Osteoblast (primary cell): ENCODE measurements at regions not wholly inside any gene's neighbourhood (a gene's known extent, or its start where the extent isn't known, plus 50 kb on each side); places are given as distances from the start of the nearest gene placed in this dataset.
"Not testable (repeated sequence)": the region's sequence is repeated elsewhere in the genome, so short reads cannot be mapped to it uniquely, and the experiment has no call there.

ENCODE experiments used
- DNase-seq: peaks from one replicate; pipeline ENCODE4 v3.0.0; 2011; ENCODE audit warnings: low spot score, mixed read lengths; ENCODE audit not compliant: insufficient read length; ENCODE audit errors: missing footprints
- H2AFZ ChIP-seq: 2 replicates; pipeline ENCODE4 v1.6.0; 2011; ENCODE audit warnings: mild to moderate bottlenecking, low read length
- H3K27ac ChIP-seq: 2 replicates; pipeline ENCODE4 v1.5.1; 2011; ENCODE audit warnings: mild to moderate bottlenecking, low read depth, low read length, moderate library complexity
- H3K27me3 ChIP-seq: 2 replicates; pipeline ENCODE4 v1.6.0; 2012; ENCODE audit warnings: mild to moderate bottlenecking, control low read depth, inconsistent platforms, low read length, moderate library complexity; ENCODE audit not compliant: insufficient read depth
- H3K36me3 ChIP-seq: 2 replicates; pipeline ENCODE4 v1.5.1; 2011; ENCODE audit warnings: mild to moderate bottlenecking, low read length, control low read depth, moderate library complexity; ENCODE audit not compliant: insufficient read depth
- H3K4me1 ChIP-seq: 2 replicates; pipeline ENCODE4 v1.5.1; 2011; ENCODE audit warnings: mild to moderate bottlenecking, low read length, control low read depth, moderate library complexity; ENCODE audit not compliant: insufficient read depth
- H3K4me2 ChIP-seq: 2 replicates; pipeline ENCODE4 v1.6.0; 2011; ENCODE audit warnings: mild to moderate bottlenecking, low read length; ENCODE audit not compliant: insufficient read depth
- H3K4me3 ChIP-seq: fragments of 200-600 bp; sonication (generic); 3 replicates; pipeline ENCODE4 v1.5.1; 2012; ENCODE audit warnings: mild to moderate bottlenecking, low read length, inconsistent platforms; ENCODE audit not compliant: insufficient read depth
- H3K79me2 ChIP-seq: 2 replicates; pipeline ENCODE4 v1.6.0; 2012; ENCODE audit warnings: mild to moderate bottlenecking, low read length, control low read depth, inconsistent platforms; ENCODE audit not compliant: insufficient read depth
- H3K9me3 ChIP-seq: 2 replicates; pipeline ENCODE4 v1.5.1; 2011; ENCODE audit warnings: low read depth, low read length, control low read depth
- H4K20me1 ChIP-seq: 2 replicates; pipeline ENCODE4 v1.6.0; 2012; ENCODE audit warnings: mild to moderate bottlenecking, low read length, control low read depth; ENCODE audit not compliant: insufficient read depth
- CTCF ChIP-seq: IDR thresholded peaks from 2 replicates; pipeline ENCODE4 v1.5.1; 2011; ENCODE audit warnings: mild to moderate bottlenecking, low read depth, low read length, moderate library complexity; ENCODE audit errors: extremely low read depth

GRCh38 chr16:29148867-29149272, 164.0 kb downstream of the LAT start:
- Histone ChIP-seq H2AFZ (no peak overlapping the region), H3K79me2 (no peaks in the 10 kb centered on the region), H3K27me3 (no peaks in the 10 kb centered on the region), H3K4me1 (no peaks in the 10 kb centered on the region), H3K4me3 (no peak overlapping the region), H3K4me2 (no peak overlapping the region), H3K27ac (no peak overlapping the region), H4K20me1 (no peaks in the 10 kb centered on the region), H3K36me3 (no peaks in the 10 kb centered on the region), H3K9me3 (no peaks in the 10 kb centered on the region)
- TF ChIP-seq CTCF, result no peak
- no peak for DNase-seq

DNA sequence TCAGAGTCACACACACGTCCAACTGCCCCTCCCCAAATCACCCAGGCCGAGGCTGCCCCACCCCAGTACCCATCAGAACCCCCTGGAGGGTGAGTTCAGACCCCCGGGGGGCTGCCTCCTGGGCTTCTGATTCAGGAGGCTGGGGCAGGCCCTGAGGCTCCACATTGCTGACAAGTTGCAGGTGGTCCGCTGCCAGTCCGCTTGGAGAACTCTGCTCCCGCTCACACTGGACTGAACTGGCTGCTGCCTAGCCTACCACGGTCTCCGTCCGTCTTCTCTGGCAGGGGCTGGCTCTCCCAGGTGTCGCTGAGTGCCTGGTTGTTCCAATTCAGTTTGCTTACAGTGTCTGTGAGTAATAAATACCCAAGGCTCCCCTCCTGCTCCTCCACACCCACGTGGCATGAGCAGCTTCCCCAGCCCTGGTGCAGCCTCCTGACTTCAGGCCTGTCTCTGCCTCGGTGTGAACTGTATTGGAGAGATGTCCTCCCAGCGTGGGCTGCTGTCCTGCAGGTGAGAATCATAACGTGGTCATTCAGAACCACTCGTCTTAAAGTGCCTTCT, 163.4 kb downstream of the LAT start:
- Histone ChIP-seq H2AFZ (no peak overlapping the region), H3K27me3 (no peaks in the 10 kb centered on the region), H3K27ac (no peak overlapping the region), H3K79me2 (no peaks in the 10 kb centered on the region), H3K36me3 (no peaks in the 10 kb centered on the region), H3K4me2 (no peak overlapping the region), H4K20me1 (no peaks in the 10 kb centered on the region), H3K9me3 (no peaks in the 10 kb centered on the region), H3K4me1 (no peaks in the 10 kb centered on the region), H3K4me3 (no peak overlapping the region)
- no peak for DNase-seq
- no peak for TF ChIP-seq CTCF

GRCh38 chr16:29147710-29148109, 162.9 kb downstream of the LAT start:
- not testable (repeated sequence) for H3K36me3 ChIP-seq, H3K9me3 ChIP-seq, H3K4me1 ChIP-seq, H3K79me2 ChIP-seq, H3K27me3 ChIP-seq, H3K4me2 ChIP-seq, H4K20me1 ChIP-seq, H3K27ac ChIP-seq, H2AFZ ChIP-seq, H3K4me3 ChIP-seq, DNase-seq

- DNase-seq, H3K27me3 ChIP-seq, H3K9me3 ChIP-seq, H3K4me3 ChIP-seq, H3K4me1 ChIP-seq, H3K27ac ChIP-seq, H3K79me2 ChIP-seq, H4K20me1 ChIP-seq, H3K4me2 ChIP-seq, H3K36me3 ChIP-seq, H2AFZ ChIP-seq: not testable (repeated sequence)
Measured at GRCh38 chr16:29146808-29147643, 162.2 kb downstream of the LAT start.

GRCh38 chr16:29146266-29146665, 161.4 kb downstream of the LAT start:
- TF ChIP-seq CTCF, result no peak

DNA sequence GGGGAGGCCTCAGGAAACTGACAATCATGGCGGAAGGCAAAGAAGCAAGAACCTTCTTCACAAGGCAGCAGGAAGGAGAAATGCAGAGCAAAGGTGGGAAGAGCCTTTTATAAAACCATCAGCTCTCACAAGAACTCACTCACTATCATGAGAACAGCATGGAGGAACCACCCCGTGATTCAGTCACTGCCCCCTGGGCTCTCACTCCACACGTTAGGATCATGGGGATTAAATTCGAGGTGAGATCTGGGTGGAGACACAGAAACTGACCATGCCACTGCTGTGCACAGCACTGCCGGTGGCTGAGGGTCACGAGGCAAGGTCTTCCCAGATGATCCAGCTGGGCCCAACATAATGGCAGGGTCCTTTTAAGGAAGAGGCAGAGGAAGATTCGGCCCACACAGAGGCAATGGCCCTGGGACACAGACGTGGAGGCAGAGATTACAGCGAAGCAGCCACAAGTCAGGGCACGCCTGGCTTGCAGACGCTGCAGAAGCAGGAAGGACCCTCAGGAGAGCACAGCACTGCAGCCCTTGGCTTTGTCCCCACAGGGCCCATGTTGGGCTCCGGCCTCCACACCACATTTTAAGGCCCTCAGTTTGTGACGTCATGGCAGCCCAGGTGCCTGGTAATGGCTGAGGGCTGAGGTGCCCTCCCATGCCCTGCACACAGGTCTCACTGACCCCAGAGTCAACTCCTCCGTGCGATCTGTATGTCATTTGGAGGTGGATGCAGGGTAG, 160.8 kb downstream of the LAT start:
- not testable (repeated sequence) for H3K79me2 ChIP-seq

More at GRCh38 chr16:29146266-29146665, 161.4 kb downstream of the LAT start:
- H3K4me2 ChIP-seq, result no peak overlapping the region
- H4K20me1 ChIP-seq, result no peaks in the 10 kb centered on the region
- H3K36me3 ChIP-seq, result no peaks in the 10 kb centered on the region
- H3K79me2 ChIP-seq, result no peaks in the 10 kb centered on the region
- no peak for DNase-seq
- no peaks in the 10 kb centered on the region for H3K4me1 ChIP-seq
- no peaks in the 10 kb centered on the region for H3K9me3 ChIP-seq
- H3K4me3 ChIP-seq, result no peak overlapping the region
- H3K27ac ChIP-seq, result no peak overlapping the region
- no peaks in the 10 kb centered on the region for H3K27me3 ChIP-seq
- no peak overlapping the region for H2AFZ ChIP-seq

More for the DNA sequence above, 160.8 kb downstream of the LAT start:
- not testable (repeated sequence) for H3K4me2 ChIP-seq, H3K4me1 ChIP-seq, H4K20me1 ChIP-seq, H3K9me3 ChIP-seq, H2AFZ ChIP-seq, H3K36me3 ChIP-seq, H3K4me3 ChIP-seq, H3K27ac ChIP-seq, DNase-seq, H3K27me3 ChIP-seq
